SK-N-SH (cell line): ENCODE measurements at regions not wholly inside any gene's neighbourhood (a gene's known extent, or its start where the extent isn't known, plus 50 kb on each side); places are given as distances from the start of the nearest gene placed in this dataset.

Experiments
- CTCF ChIP-seq: fragments of 200-600 bp; sonication (generic); IDR thresholded peaks from 2 replicates; pipeline ENCODE4 v1.6.1; 2017; ENCODE audit warnings: antibody characterized with exemption, mild to moderate bottlenecking, moderate library complexity
- FOXM1 ChIP-seq: IDR thresholded peaks from 2 replicates; pipeline ENCODE4 v1.4.0; 2012; ENCODE audit warnings: low read depth, mild to moderate bottlenecking
- PBX3 ChIP-seq: IDR thresholded peaks from 2 replicates; pipeline ENCODE4; 2012
- RAD21 ChIP-seq: IDR thresholded peaks from 2 replicates; pipeline ENCODE4 v1.6.1; 2012; ENCODE audit warnings: mild to moderate bottlenecking, low read length
- RCOR1 ChIP-seq: fragments of 150-350 bp; IDR thresholded peaks from 2 replicates; pipeline ENCODE4 v1.6.1; 2017; ENCODE audit warnings: antibody characterized with exemption, low read length
- REST ChIP-seq: IDR thresholded peaks from 2 replicates; pipeline ENCODE4 v1.6.1; 2012; ENCODE audit warnings: mild to moderate bottlenecking, low read depth, low read length, moderate library complexity
- SMC3 ChIP-seq: IDR thresholded peaks from 2 replicates; pipeline ENCODE4 v1.6.1; 2012; ENCODE audit warnings: low read depth, low read length, improper control_type of control experiment
- TAF1 ChIP-seq: IDR thresholded peaks from 2 replicates; pipeline ENCODE4 v1.6.1; 2012; ENCODE audit warnings: low read depth, mild to moderate bottlenecking, low read length, moderate library complexity, borderline replicate concordance

- TF ChIP-seq PBX3 (no peak), TAF1 (no peak), RCOR1 (no peak), CTCF (no peak), REST (no peak), FOXM1 (no peak), RAD21 (no peak), SMC3 (no peak)
Measured at GRCh38 chr13:36764957-36765356, 54.1 kb upstream of the RFXAP start.
